Mesenchymal stem cell (in vitro differentiated cells and primary cell): ENCODE measurements at regions not wholly inside any gene's neighbourhood (a gene's known extent, or its start where the extent isn't known, plus 50 kb on each side); places are given as distances from the start of the nearest gene placed in this dataset.

Source experiments
- DNase-seq: peaks from one replicate; pipeline ENCODE4 v3.0.0-alpha.2; 2013
- H2AFZ ChIP-seq: one replicate; pipeline ENCODE4 v1.6.1; 2013; ENCODE audit warnings: low read depth, mild to moderate bottlenecking, control low read depth, inconsistent platforms, low read length, moderate library complexity
- H2AK5ac ChIP-seq: 2 replicates; pipeline ENCODE4 v1.6.1; 2013; ENCODE audit warnings: low read length, moderate library complexity, mild to moderate bottlenecking, inconsistent platforms; ENCODE audit not compliant: severe bottlenecking
- H2BK120ac ChIP-seq: one replicate; pipeline ENCODE4 v1.6.1; 2013; ENCODE audit warnings: low read depth, mild to moderate bottlenecking, inconsistent platforms, low read length, moderate library complexity
- H2BK12ac ChIP-seq, 2 experiments: one replicate each; pipeline ENCODE4 v1.6.1; 2013; ENCODE audit warnings: inconsistent platforms in 2 of 2, low read length in 2 of 2, mild to moderate bottlenecking in 2 of 2, moderate library complexity in 2 of 2, control low read depth in 1 of 2
- H2BK15ac ChIP-seq: one replicate; pipeline ENCODE4 v1.6.1; 2013; ENCODE audit warnings: mild to moderate bottlenecking, low read depth, inconsistent platforms; ENCODE audit not compliant: poor library complexity, severe bottlenecking
- H2BK5ac ChIP-seq: 2 replicates; pipeline ENCODE4 v1.6.1; 2013; ENCODE audit warnings: low read depth, mild to moderate bottlenecking, low read length, control low read depth, inconsistent platforms; ENCODE audit not compliant: poor library complexity, severe bottlenecking
- H3K14ac ChIP-seq, 2 experiments: one replicate each; pipeline ENCODE4 v1.6.1; 2013; ENCODE audit warnings: inconsistent platforms in 2 of 2, low read length in 2 of 2, control low read depth in 1 of 2, mild to moderate bottlenecking in 1 of 2, moderate library complexity in 1 of 2
- H3K18ac ChIP-seq, 2 experiments: one replicate each; pipeline ENCODE4 v1.6.1; 2013; ENCODE audit warnings: inconsistent platforms in 2 of 2, low read length in 2 of 2, control low read depth in 1 of 2, low read depth in 1 of 2, mild to moderate bottlenecking in 1 of 2
- H3K23ac ChIP-seq, 2 experiments: one replicate each; pipeline ENCODE4 v1.6.1; 2013; ENCODE audit warnings: inconsistent platforms in 2 of 2, low read length in 2 of 2, mild to moderate bottlenecking in 2 of 2, moderate library complexity in 2 of 2, control low read depth in 1 of 2
- H3K27ac ChIP-seq: 2 replicates; pipeline ENCODE4 v1.5.1; 2013; ENCODE audit warnings: mild to moderate bottlenecking, moderate library complexity, low read length, control low read depth, inconsistent platforms; ENCODE audit not compliant: poor library complexity, severe bottlenecking
- H3K27me3 ChIP-seq, 2 experiments: 2 replicates each; pipeline versions ENCODE4 v1.6.1 to v1.7.0; 2013; ENCODE audit warnings: low read length in 2 of 2, mild to moderate bottlenecking in 2 of 2, moderate library complexity in 2 of 2, control low read depth in 1 of 2, inconsistent platforms in 1 of 2; ENCODE audit not compliant: control insufficient read depth in 1 of 2, insufficient read depth in 1 of 2
- H3K36me3 ChIP-seq, 2 experiments: 2 replicates each; pipeline versions ENCODE4 v1.6.1 to v1.7.0; 2013; ENCODE audit warnings: low read length in 2 of 2, control low read depth in 1 of 2, inconsistent platforms in 1 of 2, low read depth in 1 of 2, mild to moderate bottlenecking in 1 of 2; ENCODE audit not compliant: insufficient read depth in 2 of 2, control insufficient read depth in 1 of 2
- H3K4ac ChIP-seq, 2 experiments: one replicate each; pipeline ENCODE4 v1.6.1; 2013; ENCODE audit warnings: inconsistent platforms in 2 of 2, low read length in 2 of 2, mild to moderate bottlenecking in 2 of 2, moderate library complexity in 2 of 2, control low read depth in 1 of 2, low read depth in 1 of 2
- H3K4me1 ChIP-seq: 2 replicates; pipeline ENCODE4 v1.6.1; 2013; ENCODE audit warnings: low read depth, low read length, control low read depth; ENCODE audit not compliant: control insufficient read depth, insufficient read depth
- H3K4me2 ChIP-seq: 2 replicates; pipeline ENCODE4 v1.6.1; 2013; ENCODE audit warnings: low read length, mild to moderate bottlenecking, inconsistent platforms; ENCODE audit not compliant: poor library complexity, severe bottlenecking
- H3K4me3 ChIP-seq, 2 experiments: 2 replicates each; pipeline versions ENCODE4 v1.5.1 to v1.7.0; 2013; ENCODE audit warnings: low read length in 2 of 2, mild to moderate bottlenecking in 2 of 2, control low read depth in 1 of 2, low read depth in 1 of 2; ENCODE audit not compliant: insufficient read depth in 1 of 2
- H3K79me1 ChIP-seq: replicated peaks from 2 replicates; pipeline ENCODE4 v1.6.1; 2013; ENCODE audit warnings: mild to moderate bottlenecking, control low read depth, low read length, inconsistent platforms; ENCODE audit not compliant: poor library complexity, severe bottlenecking
- H3K9ac ChIP-seq: 2 replicates; pipeline ENCODE4 v1.7.0; 2013; ENCODE audit warnings: mild to moderate bottlenecking, low read length, moderate library complexity
- H3K9me3 ChIP-seq: 2 replicates; pipeline ENCODE4 v1.7.0; 2013; ENCODE audit warnings: mild to moderate bottlenecking, low read length; ENCODE audit not compliant: control insufficient read depth
- H4K8ac ChIP-seq: one replicate; pipeline ENCODE4 v1.6.1; 2013; ENCODE audit warnings: inconsistent platforms, mild to moderate bottlenecking, low read length, moderate library complexity
- H4K91ac ChIP-seq: one replicate; pipeline ENCODE4 v1.6.1; 2013; ENCODE audit warnings: mild to moderate bottlenecking, low read length, inconsistent platforms
- WGBS: methylation state at CpG from one replicate; pipeline ENCODE4 v1.1.7; 2013; ENCODE audit warnings: mixed read lengths; 5-methylcytosine and 5-hydroxymethylcytosine counted together

DNA sequence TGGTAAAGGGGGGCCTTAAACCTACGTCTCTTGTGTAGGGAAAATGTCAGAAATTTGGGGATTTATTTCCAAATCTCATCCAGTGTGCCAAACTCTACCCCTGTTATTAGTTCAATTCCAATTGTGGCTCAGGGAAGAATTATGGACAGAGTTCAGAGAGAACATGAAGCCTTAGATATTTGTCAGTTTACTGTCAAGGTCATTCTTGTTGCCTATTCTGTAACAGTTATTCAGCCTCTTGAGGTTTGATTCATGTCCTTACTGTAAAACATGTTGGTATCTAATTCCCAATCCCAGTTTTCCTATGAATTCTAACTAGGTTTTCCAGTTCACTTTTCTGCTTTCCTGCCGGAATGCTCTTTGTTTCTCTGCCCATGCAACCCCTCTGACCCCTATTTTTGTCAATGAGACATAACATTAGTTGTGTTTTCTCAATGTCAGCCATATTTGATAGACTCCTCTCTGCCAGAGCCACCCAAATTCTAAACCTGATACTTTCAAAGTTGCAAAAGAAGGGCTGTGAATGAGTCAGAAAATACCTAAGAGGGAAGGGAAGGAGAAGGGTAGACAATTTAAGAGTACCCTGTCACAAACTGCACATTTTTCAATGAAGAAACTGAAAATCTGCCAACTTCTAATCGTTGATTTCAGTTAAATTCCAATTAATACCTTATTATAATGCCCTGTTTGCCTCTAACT lies 52.4 kb downstream of the ATOSA start:
- H3K9me3 ChIP-seq: no peaks in the 10 kb centered on the region
- 91% methylated on average over 2 of the region's 3 CpGs for WGBS
- no peak overlapping the region for H2AFZ ChIP-seq
- no peaks in the 10 kb centered on the region for H3K4me1 ChIP-seq
- H2BK5ac ChIP-seq: no peak overlapping the region
- no peak overlapping the region for H2BK12ac ChIP-seq
- no peak overlapping the region for H2BK15ac ChIP-seq
- H3K4ac ChIP-seq: no peak overlapping the region
- peaks cover 1 to 94% of the 10 kb centered on the region in 2 experiments for H3K36me3 ChIP-seq
- peaks cover 4% of the 10 kb centered on the region for H3K79me1 ChIP-seq
- H4K8ac ChIP-seq: no peak overlapping the region
- no peak overlapping the region for H3K18ac ChIP-seq
- H3K23ac ChIP-seq: no peak overlapping the region
- no peak overlapping the region for H2AK5ac ChIP-seq
- H3K27ac ChIP-seq: no peak overlapping the region
- no peak overlapping the region for H3K4me2 ChIP-seq
- no peak overlapping the region for H3K14ac ChIP-seq
- DNase-seq: no peak
- no peaks in the 10 kb centered on the region for H3K27me3 ChIP-seq
- no peak overlapping the region for H3K4me3 ChIP-seq
- no peak overlapping the region for H3K9ac ChIP-seq
- no peak overlapping the region for H2BK120ac ChIP-seq
- no peak overlapping the region for H4K91ac ChIP-seq

DNA sequence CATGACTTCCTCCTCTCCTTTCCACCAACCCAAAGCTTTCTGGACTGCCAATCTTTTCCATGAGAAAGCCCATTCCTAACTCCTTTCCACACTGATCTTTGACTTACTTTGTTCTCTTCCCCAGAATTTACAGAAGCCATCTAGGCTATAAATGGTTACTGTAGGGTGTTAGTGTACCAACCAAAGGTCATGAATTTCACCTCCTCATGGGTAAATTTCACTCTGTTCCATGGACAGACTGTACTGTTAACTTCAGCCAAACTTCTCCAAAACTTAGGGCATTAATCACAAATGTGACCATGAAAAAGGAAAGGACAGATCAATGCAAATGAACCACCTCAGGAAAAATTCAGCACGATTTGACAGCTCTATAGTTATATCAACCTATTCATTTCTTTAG lies 54.9 kb downstream of the ATOSA start:
- Histone ChIP-seq H2AFZ (no peak overlapping the region), H3K36me3 (peaks cover 2 to 97% of the 10 kb centered on the region in 2 experiments), H3K9ac (no peak overlapping the region), H2BK120ac (no peak overlapping the region), H4K91ac (no peak overlapping the region), H3K27me3 (no peaks in the 10 kb centered on the region), H3K4ac (no peak overlapping the region), H3K4me1 (no peaks in the 10 kb centered on the region), H2BK12ac (no peak overlapping the region), H3K14ac (no peak overlapping the region), H3K79me1 (peaks cover 3% of the 10 kb centered on the region), H3K9me3 (no peaks in the 10 kb centered on the region), H3K18ac (no peak overlapping the region), H2BK15ac (no peak overlapping the region), H3K23ac (no peak overlapping the region), H3K4me3 (no peak overlapping the region), H2AK5ac (no peak overlapping the region), H3K4me2 (no peak overlapping the region), H4K8ac (no peak overlapping the region), H3K27ac (no peak overlapping the region), H2BK5ac (no peak overlapping the region)
- no peak for DNase-seq
- no CpG with 5 or more reads among the region's 1 CpG for WGBS

- Histone ChIP-seq H3K27me3 (no peaks in the 10 kb centered on the region), H3K4me3 (no peak overlapping the region), H3K9ac (no peak overlapping the region), H2AFZ (no peak overlapping the region), H3K23ac (no peak overlapping the region), H3K36me3 (peaks cover 2 to 95% of the 10 kb centered on the region in 2 experiments), H3K4me2 (no peak overlapping the region), H3K27ac (no peak overlapping the region), H2AK5ac (no peak overlapping the region), H3K4ac (no peak overlapping the region), H2BK12ac (no peak overlapping the region), H4K8ac (no peak overlapping the region), H2BK15ac (no peak overlapping the region), H3K79me1 (peaks cover 3% of the 10 kb centered on the region), H2BK120ac (no peak overlapping the region), H2BK5ac (no peak overlapping the region), H3K4me1 (peaks cover 1% of the 10 kb centered on the region), H3K18ac (no peak overlapping the region), H3K9me3 (no peaks in the 10 kb centered on the region), H4K91ac (no peak overlapping the region), H3K14ac (no peak overlapping the region)
- DNase-seq: no peak
- 92% methylated on average over 4 of the region's 4 CpGs for WGBS
These were observed 54.0 kb upstream of the ARPP19 start for GRCh38 chr15:52622791-52623190.

DNA sequence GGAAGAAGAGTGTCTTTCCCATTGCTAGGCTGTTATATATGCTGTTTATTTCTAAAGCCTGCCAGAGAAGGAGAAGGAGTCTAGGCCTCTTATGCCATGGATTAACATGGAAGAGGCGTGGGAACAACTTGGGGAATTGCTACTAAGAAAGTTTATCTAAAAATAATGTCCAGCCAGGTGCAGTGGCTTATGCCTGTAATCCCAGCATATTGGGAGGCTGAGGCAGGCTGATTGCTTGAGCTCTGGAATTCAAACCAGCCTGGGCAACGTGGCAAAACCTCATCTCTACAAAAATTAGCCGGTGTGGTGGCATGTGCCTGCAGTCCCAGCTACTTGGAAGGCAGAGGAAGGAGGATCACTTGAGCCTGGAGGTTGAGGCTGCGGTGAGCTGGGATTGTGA lies 51.7 kb upstream of the ARPP19 start:
- H3K79me1 ChIP-seq: peaks cover 5% of the 10 kb centered on the region
- no peak overlapping the region for H2BK15ac ChIP-seq
- H3K23ac ChIP-seq: no peak overlapping the region

More for the DNA sequence above, 51.7 kb upstream of the ARPP19 start:
- H2BK5ac ChIP-seq: no peak overlapping the region
- WGBS: 74% methylated on average over 3 of the region's 4 CpGs
- H2AK5ac ChIP-seq: no peak overlapping the region
- H2AFZ ChIP-seq: no peak overlapping the region
- no peak overlapping the region for H3K4ac ChIP-seq
- no peaks in the 10 kb centered on the region for H3K27me3 ChIP-seq
- H3K18ac ChIP-seq: no peak overlapping the region
- H3K14ac ChIP-seq: no peak overlapping the region
- H2BK120ac ChIP-seq: no peak overlapping the region
- H3K4me2 ChIP-seq: no peak overlapping the region
- H3K4me3 ChIP-seq: no peak overlapping the region
- no peak for DNase-seq
- H3K9ac ChIP-seq: no peak overlapping the region
- peaks cover 1% of the 10 kb centered on the region for H3K4me1 ChIP-seq
- no peak overlapping the region for H2BK12ac ChIP-seq
- H3K36me3 ChIP-seq: peaks cover 2 to 91% of the 10 kb centered on the region in 2 experiments
- no peaks in the 10 kb centered on the region for H3K9me3 ChIP-seq
- H4K91ac ChIP-seq: no peak overlapping the region
- no peak overlapping the region for H3K27ac ChIP-seq
- H4K8ac ChIP-seq: no peak overlapping the region
